ENCODE measurements at regions not wholly inside any gene's neighbourhood (a gene's known extent, or its start where the extent isn't known, plus 50 kb on each side); places are given as distances from the start of the nearest gene placed in this dataset.

- ChIA-PET POLR2A (ENCODE audit: low non-redundant PET) (no interaction called here), CTCF (no interaction called here)
- TF ChIP-seq CTCF (conservative IDR thresholded peaks at IDR 0.05; ENCODE audit: low read depth): no peak
- DNase-seq (ENCODE audit: low spot score): no peak
- no peak overlapping the region for H3K27ac ChIP-seq
Measured at GRCh38 chr1:29810121-29811120, 574.1 kb downstream of the PTPRU start.

DNA sequence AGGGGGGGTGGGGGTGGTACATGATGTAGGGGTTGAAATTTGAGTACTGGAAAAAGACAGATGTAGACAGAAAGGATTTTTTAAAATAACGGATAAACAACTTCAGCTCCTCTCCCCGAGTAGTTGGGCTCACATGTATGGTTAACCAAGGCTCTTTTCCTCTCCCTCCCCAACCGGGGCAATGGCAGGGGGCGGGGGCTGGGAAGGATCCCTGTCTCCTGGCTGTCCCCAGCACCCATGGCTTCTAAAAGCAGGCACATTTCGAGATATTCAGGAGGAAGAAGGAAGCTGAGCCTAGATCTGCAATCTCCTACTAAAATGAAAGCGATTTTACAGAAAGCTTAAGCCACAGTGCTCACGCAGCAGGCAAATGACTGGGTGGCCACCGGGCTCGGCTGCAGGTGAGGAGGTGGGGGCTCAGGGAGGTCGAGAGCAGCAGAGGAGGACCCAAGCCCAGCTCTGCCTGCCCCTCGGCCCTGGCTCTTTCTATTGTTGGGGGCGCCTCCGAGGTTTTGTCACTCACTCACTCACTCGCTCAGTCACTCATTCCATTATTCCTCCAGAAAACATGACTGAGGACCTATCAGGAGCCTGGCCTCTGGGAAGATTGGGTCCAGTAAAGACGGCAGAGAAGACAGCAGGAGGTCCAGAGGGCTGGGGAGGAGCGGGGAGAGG, 573.3 kb downstream of the PTPRU start:
- no peak for DNase-seq (ENCODE audit: low spot score)

DNA sequence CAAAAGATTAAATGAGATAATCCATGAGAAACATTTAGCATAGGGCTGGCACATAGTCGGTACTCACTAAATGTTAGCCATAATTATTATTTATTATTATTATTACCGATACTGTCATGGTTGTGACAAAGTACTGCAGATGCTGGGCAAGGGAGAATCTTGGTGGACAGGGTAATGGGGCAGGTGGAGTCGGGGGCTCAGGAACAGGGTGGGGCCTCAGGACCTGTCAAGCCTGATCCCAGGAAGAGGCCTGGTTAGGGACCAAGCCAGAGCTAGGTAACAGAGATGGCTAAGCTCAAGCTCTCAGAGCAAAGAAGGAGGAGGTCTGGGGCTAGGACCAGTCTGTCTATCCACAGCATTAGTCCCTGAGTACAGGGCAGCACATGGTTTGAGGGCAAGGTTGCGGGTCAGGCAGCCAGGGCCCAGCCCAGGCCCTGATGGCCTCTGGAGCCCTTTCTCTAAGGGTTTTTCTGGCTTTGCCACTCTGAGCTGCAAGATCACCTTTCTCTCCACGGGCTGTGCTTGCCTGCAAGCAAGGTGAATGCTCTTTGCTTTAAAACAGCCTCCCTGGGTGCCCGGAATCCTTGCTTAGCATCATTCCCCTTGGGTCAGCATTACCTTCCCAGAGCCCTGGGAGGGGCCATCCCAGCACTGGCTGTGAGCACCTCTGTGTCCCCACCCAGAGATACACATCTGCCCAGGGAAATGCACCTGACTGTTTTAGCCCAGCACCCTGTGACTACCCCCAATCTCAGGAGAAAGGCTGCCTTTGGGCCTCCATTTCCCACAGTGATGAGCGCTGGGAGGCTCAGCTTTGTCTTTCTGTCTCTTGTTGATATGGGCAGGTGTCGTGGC, 572.0 kb downstream of the PTPRU start:
- H3K27ac ChIP-seq: no peak overlapping the region
- TF ChIP-seq CTCF (conservative IDR thresholded peaks at IDR 0.05; ENCODE audit: low read depth): no peak
- no peak for DNase-seq (ENCODE audit: low spot score)
- POLR2A ChIA-PET (ENCODE audit: low non-redundant PET): no interaction called here
- CTCF ChIA-PET: interaction anchor here (0.6 kb wide), 1 partner anchor 601 kb away, joined by 3 read pairs; no protein-coding TSS in a partner anchor

More for the DNA sequence above, 573.3 kb downstream of the PTPRU start:
- H3K27ac ChIP-seq: no peak overlapping the region
- POLR2A ChIA-PET (ENCODE audit: low non-redundant PET): no interaction called here
- CTCF ChIA-PET: no interaction called here
- no peak for TF ChIP-seq CTCF (conservative IDR thresholded peaks at IDR 0.05; ENCODE audit: low read depth)

DNA sequence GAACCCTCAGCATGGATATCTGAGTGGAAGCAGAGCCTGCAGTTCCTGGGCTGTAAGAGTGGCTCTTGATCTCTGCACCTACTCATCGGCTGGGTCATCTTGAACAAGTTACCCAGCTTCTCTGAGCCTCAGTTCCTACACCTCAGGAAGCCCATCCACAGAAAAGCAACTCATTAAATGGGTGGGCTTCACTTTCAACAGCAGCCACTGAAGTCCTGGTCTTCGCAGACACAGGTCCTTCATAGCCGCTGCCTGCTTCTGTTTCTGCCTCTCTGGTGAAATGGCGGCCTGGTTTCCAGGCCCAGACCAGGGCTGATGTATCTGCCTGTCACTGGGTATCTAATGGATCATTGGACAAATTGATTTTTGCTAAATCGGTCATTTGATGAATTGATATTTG, 571.4 kb downstream of the PTPRU start:
- CTCF ChIA-PET: no interaction called here
- POLR2A ChIA-PET (ENCODE audit: low non-redundant PET): no interaction called here
- TF ChIP-seq CTCF (conservative IDR thresholded peaks at IDR 0.05; ENCODE audit: low read depth): no peak
- DNase-seq (ENCODE audit: low spot score): no peak
- no peak overlapping the region for H3K27ac ChIP-seq

GRCh38 chr1:29806646-29807319, 570.5 kb downstream of the PTPRU start:
- POLR2A ChIA-PET (ENCODE audit: low non-redundant PET): no interaction called here
- no peak for TF ChIP-seq CTCF (conservative IDR thresholded peaks at IDR 0.05; ENCODE audit: low read depth)
- CTCF ChIA-PET: interaction anchor here (1.4 kb wide), 1 partner anchor 14 kb away, joined by 5 read pairs; no protein-coding TSS in a partner anchor
- DNase-seq (ENCODE audit: low spot score): no peak
- no peak overlapping the region for H3K27ac ChIP-seq

GRCh38 chr1:29805896-29806160, 569.5 kb downstream of the PTPRU start:
- no peak for TF ChIP-seq CTCF (conservative IDR thresholded peaks at IDR 0.05; ENCODE audit: low read depth)
- ChIA-PET POLR2A (ENCODE audit: low non-redundant PET) (no interaction called here), CTCF (interaction anchor here (1.4 kb wide), 1 partner anchor 13 kb away, joined by 5 read pairs; no protein-coding TSS in a partner anchor)
- H3K27ac ChIP-seq: no peak overlapping the region
- DNase-seq (ENCODE audit: low spot score): no peak

Measured in RWPE1 (cell line).